Endothelial cell of umbilical vein (primary cell): ENCODE measurements at regions not wholly inside any gene's neighbourhood (a gene's known extent, or its start where the extent isn't known, plus 50 kb on each side); places are given as distances from the start of the nearest gene placed in this dataset.

Source experiments
- CTCF ChIP-seq, 2 donors: IDR thresholded peaks; 1 replicate in 1 of 2; 2 replicates in 1 of 2; pipeline ENCODE4 v1.5.1; 2011; ENCODE audit warnings: low read length in 2 of 2, mild to moderate bottlenecking in 2 of 2, moderate library complexity in 2 of 2, control low read depth in 1 of 2, inconsistent platforms in 1 of 2, low read depth in 1 of 2; ENCODE audit not compliant: insufficient read depth in 1 of 2; ENCODE audit errors: extremely low read depth in 1 of 2
- EZH2 ChIP-seq: IDR thresholded peaks from 2 replicates; pipeline ENCODE4 v1.6.1; 2012; ENCODE audit warnings: borderline replicate concordance, low read depth, mild to moderate bottlenecking, moderate library complexity, low read length, inconsistent platforms; ENCODE audit not compliant: severe bottlenecking
- FOS ChIP-seq: IDR thresholded peaks from 2 replicates; pipeline ENCODE4 v1.6.1; 2011; ENCODE audit warnings: mild to moderate bottlenecking, low read length, moderate library complexity, borderline replicate concordance; ENCODE audit not compliant: insufficient read depth
- GATA2 ChIP-seq: IDR thresholded peaks from 2 replicates; pipeline ENCODE4 v1.7.0; 2011; ENCODE audit warnings: low read depth, mild to moderate bottlenecking, moderate library complexity, mixed read lengths, low read length; ENCODE audit not compliant: insufficient read length, insufficient read depth
- JUN ChIP-seq: IDR thresholded peaks from 2 replicates; pipeline ENCODE4 v1.6.1; 2011; ENCODE audit warnings: borderline replicate concordance, low read depth; ENCODE audit not compliant: insufficient read length, insufficient read depth
- MAX ChIP-seq: IDR thresholded peaks from 2 replicates; pipeline ENCODE4 v1.6.1; 2011; ENCODE audit not compliant: insufficient read depth, insufficient read length
- MYC ChIP-seq: IDR thresholded peaks from one replicate; pipeline ENCODE4 v1.6.1; 2011; ENCODE audit warnings: mild to moderate bottlenecking, low read depth, low read length
- POLR2A ChIP-seq: IDR thresholded peaks from 2 replicates; pipeline ENCODE4 v1.6.1; 2012; ENCODE audit warnings: low read depth, mild to moderate bottlenecking, control low read depth, low read length
- POLR2AphosphoS5 ChIP-seq: IDR thresholded peaks from 2 replicates; pipeline ENCODE4 v1.6.1; 2012; ENCODE audit warnings: low read depth, mild to moderate bottlenecking, control low read depth, low read length, moderate library complexity; ENCODE audit not compliant: insufficient read depth

- TF ChIP-seq POLR2A (no peak), POLR2AphosphoS5 (no peak), CTCF (IDR thresholded peaks at IDR 0.05; ENCODE audit: extremely low read depth in 1 of 2, insufficient read depth in 1 of 2, low read depth in 1 of 2, low read length in 2 of 2) (no peak), EZH2 (no peak), MAX (no peak), JUN (no peak), GATA2 (no peak), MYC (no peak), FOS (no peak)
Measured at GRCh38 chr6:99152347-99152643, 197.2 kb downstream of the FAXC start.
